PFSK-1 (cell line): ENCODE measurements at regions not wholly inside any gene's neighbourhood (a gene's known extent, or its start where the extent isn't known, plus 50 kb on each side); places are given as distances from the start of the nearest gene placed in this dataset.

Experiments
- FOXP2 ChIP-seq: optimal IDR thresholded peaks from 2 replicates; pipeline ENCODE3; 2011; ENCODE audit warnings: borderline replicate concordance, control low read depth, inconsistent platforms; ENCODE audit not compliant: insufficient read depth; ENCODE audit errors: extremely low read length, extremely low read depth
- POLR2AphosphoS5 ChIP-seq: IDR thresholded peaks from 2 replicates; pipeline ENCODE4 v1.6.1; 2012; ENCODE audit warnings: low read depth, mild to moderate bottlenecking, control low read depth, low read length, moderate library complexity
- SIN3A ChIP-seq: IDR thresholded peaks from 2 replicates; pipeline ENCODE4 v1.6.1; 2012; ENCODE audit warnings: mild to moderate bottlenecking, low read length, moderate library complexity, borderline replicate concordance; ENCODE audit not compliant: insufficient read depth
- TAF1 ChIP-seq: IDR thresholded peaks from 2 replicates; pipeline ENCODE4 v1.6.1; 2012; ENCODE audit warnings: low read length, control low read depth, borderline replicate concordance; ENCODE audit not compliant: insufficient read depth
- TF ChIP-seq, protein P1 (sequence below), 2 experiments: IDR thresholded peaks; 2 replicates each; pipeline versions ENCODE4 v1.6.1 to v1.8.0; 2011 to 2012; ENCODE audit warnings: low read depth in 2 of 2, low read length in 2 of 2, control low read depth in 1 of 2, inconsistent platforms in 1 of 2, mild to moderate bottlenecking in 1 of 2, moderate library complexity in 1 of 2; ENCODE audit not compliant: insufficient read depth in 1 of 2

DNA sequence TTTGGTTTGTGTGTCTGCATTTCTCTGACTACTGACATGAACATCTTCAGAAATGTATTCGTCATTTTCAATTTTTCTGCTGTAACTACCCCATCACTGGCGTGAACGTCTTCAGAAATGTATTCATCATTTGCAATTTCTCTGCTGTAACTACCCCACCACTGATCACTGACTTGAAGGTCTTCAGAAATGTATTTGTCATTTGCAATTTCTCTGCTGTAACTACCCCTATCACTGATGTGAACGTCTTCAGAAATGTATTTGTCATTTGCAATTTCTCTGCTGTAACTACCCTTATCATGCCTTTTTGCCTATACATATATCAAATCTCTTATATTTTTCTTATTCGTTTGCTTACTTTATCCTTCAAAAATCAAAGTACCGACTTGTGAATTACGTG is 274.0 kb downstream of the EFNB2 start:
- TF ChIP-seq SIN3A (no peak), POLR2AphosphoS5 (no peak), TAF1 (no peak), FOXP2 (no peak)
- TF ChIP-seq, protein P1, sequence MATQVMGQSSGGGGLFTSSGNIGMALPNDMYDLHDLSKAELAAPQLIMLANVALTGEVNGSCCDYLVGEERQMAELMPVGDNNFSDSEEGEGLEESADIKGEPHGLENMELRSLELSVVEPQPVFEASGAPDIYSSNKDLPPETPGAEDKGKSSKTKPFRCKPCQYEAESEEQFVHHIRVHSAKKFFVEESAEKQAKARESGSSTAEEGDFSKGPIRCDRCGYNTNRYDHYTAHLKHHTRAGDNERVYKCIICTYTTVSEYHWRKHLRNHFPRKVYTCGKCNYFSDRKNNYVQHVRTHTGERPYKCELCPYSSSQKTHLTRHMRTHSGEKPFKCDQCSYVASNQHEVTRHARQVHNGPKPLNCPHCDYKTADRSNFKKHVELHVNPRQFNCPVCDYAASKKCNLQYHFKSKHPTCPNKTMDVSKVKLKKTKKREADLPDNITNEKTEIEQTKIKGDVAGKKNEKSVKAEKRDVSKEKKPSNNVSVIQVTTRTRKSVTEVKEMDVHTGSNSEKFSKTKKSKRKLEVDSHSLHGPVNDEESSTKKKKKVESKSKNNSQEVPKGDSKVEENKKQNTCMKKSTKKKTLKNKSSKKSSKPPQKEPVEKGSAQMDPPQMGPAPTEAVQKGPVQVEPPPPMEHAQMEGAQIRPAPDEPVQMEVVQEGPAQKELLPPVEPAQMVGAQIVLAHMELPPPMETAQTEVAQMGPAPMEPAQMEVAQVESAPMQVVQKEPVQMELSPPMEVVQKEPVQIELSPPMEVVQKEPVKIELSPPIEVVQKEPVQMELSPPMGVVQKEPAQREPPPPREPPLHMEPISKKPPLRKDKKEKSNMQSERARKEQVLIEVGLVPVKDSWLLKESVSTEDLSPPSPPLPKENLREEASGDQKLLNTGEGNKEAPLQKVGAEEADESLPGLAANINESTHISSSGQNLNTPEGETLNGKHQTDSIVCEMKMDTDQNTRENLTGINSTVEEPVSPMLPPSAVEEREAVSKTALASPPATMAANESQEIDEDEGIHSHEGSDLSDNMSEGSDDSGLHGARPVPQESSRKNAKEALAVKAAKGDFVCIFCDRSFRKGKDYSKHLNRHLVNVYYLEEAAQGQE (IDR thresholded peaks at IDR 0.05; ENCODE audit: insufficient read depth in 1 of 2, low read depth in 2 of 2, low read length in 2 of 2): no peak

GRCh38 chr13:106260352-106260751 is 275.1 kb downstream of the EFNB2 start:
- TF ChIP-seq POLR2AphosphoS5 (no peak), SIN3A (no peak), TAF1 (no peak), FOXP2 (no peak)
- TF ChIP-seq, protein P1 (IDR thresholded peaks at IDR 0.05; ENCODE audit: insufficient read depth in 1 of 2, low read depth in 2 of 2, low read length in 2 of 2): no peak

DNA sequence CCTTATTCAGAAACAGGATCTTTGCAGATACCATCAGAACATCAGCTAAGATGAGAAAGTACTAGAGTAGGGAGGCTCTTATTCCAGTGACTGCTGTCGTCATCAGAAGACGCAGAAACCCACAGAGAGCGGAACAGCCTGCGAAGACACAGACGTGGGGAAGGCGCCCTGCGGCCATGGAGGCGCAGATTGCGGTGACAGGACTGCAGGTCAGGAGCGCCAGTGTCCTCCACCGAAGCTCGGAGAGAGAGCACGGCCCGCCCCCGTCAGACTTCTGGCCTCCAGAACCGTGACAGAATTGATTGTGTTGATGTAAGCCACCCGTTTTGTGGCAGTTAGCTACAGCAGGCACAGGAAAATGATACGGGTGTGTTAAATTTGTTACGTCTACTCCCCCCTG is 275.5 kb downstream of the EFNB2 start:
- TF ChIP-seq SIN3A: no peak
- TF ChIP-seq TAF1: no peak
- TF ChIP-seq POLR2AphosphoS5: no peak
- no peak for TF ChIP-seq FOXP2
- TF ChIP-seq, protein P1 (IDR thresholded peaks at IDR 0.05; ENCODE audit: insufficient read depth in 1 of 2, low read depth in 2 of 2, low read length in 2 of 2): no peak

GRCh38 chr13:106246666-106247188 is 288.7 kb downstream of the EFNB2 start:
- TF ChIP-seq POLR2AphosphoS5 (no peak), FOXP2 (no peak), SIN3A (no peak), TAF1 (no peak)

- TF ChIP-seq, protein P1 (IDR thresholded peaks at IDR 0.05; ENCODE audit: insufficient read depth in 1 of 2, low read depth in 2 of 2, low read length in 2 of 2): no peak
- TF ChIP-seq SIN3A (no peak), TAF1 (no peak), POLR2AphosphoS5 (no peak), FOXP2 (no peak)
Measured at GRCh38 chr13:106246242-106246641, 289.2 kb downstream of the EFNB2 start.
